ENCODE measurements at regions not wholly inside any gene's neighbourhood (a gene's known extent, or its start where the extent isn't known, plus 50 kb on each side); places are given as distances from the start of the nearest gene placed in this dataset.

DNA sequence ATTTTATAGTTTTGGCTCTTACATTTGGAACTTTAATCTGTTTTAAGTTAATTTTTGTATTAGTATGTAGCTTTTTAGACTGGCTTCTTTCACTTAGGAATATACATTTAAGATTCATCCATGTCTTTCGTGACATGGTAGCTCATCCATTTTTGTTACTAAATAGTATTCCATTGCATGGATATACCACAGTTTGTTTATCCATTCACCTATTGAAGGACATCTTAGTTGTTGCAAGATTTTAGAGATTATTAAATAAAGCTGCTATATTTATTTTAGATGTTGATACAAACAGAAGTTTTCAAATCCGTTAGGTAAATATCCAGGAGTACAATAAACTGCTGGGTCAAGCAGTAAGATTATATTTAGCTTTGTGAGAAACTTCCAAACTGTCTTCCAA is 58.0 kb upstream of the ZNF521 start:
- Histone ChIP-seq H3K4me3 (ENCODE audit: low read depth, low read length, poor library complexity, severe bottlenecking) (no peak overlapping the region), H3K27ac (ENCODE audit: low read depth, low read length, poor library complexity, severe bottlenecking) (no peak overlapping the region), H3K9me3 (ENCODE audit: low read depth, low read length, poor library complexity, severe bottlenecking) (peaks cover 3% of the 10 kb centered on the region), H3K36me3 (ENCODE audit: insufficient read depth, low read length, poor library complexity, severe bottlenecking) (no peaks in the 10 kb centered on the region), H3K27me3 (replicated peaks; ENCODE audit: insufficient read depth, low read depth, low read length, poor library complexity) (no peaks in the 10 kb centered on the region), H3K4me1 (ENCODE audit: insufficient read depth, low read length, poor library complexity, severe bottlenecking) (no peaks in the 10 kb centered on the region)
- POLR2A ChIA-PET (ENCODE audit: low non-redundant PET), result no interaction called here
- no peak for TF ChIP-seq EZH2 (IDR thresholded peaks at IDR 0.05; ENCODE audit: borderline replicate concordance, low read depth, low read length, poor library complexity, severe bottlenecking)
- TF ChIP-seq, protein P1, sequence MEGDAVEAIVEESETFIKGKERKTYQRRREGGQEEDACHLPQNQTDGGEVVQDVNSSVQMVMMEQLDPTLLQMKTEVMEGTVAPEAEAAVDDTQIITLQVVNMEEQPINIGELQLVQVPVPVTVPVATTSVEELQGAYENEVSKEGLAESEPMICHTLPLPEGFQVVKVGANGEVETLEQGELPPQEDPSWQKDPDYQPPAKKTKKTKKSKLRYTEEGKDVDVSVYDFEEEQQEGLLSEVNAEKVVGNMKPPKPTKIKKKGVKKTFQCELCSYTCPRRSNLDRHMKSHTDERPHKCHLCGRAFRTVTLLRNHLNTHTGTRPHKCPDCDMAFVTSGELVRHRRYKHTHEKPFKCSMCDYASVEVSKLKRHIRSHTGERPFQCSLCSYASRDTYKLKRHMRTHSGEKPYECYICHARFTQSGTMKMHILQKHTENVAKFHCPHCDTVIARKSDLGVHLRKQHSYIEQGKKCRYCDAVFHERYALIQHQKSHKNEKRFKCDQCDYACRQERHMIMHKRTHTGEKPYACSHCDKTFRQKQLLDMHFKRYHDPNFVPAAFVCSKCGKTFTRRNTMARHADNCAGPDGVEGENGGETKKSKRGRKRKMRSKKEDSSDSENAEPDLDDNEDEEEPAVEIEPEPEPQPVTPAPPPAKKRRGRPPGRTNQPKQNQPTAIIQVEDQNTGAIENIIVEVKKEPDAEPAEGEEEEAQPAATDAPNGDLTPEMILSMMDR (conservative IDR thresholded peaks at IDR 0.05; ENCODE audit: low read depth, low read length), result no peak
- BruUV-seq (replicated peaks), result no TSS peak
- CTCF ChIA-PET, result no interaction called here
- intact Hi-C loops (cut with micrococcal nuclease; ENCODE audit: unreplicated experiment), result no loop called here
- DNase-seq (ENCODE audit: low spot score), result no peak

DNA sequence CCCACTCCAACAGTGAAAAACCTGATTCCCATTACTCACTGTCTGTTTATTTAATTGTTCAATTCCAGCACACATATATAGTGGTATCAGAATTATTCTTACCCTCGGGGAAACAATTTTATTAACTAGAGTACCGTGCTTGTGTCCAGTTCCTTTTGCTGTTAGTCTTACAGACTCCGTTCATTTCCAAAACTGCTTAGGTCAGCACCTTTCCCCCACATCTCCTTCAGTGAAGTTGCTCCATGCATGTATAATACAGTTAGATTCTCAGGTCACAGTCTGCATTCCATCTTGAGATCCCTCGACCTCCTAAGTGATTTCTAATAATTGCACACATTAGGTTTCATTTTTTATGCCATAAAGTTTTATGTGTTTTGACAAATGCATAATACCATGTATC is 56.3 kb upstream of the ZNF521 start:
- no TSS peak for BruUV-seq (replicated peaks)
- TF ChIP-seq EZH2 (IDR thresholded peaks at IDR 0.05; ENCODE audit: borderline replicate concordance, low read depth, low read length, poor library complexity, severe bottlenecking), result no peak
- TF ChIP-seq, protein P1 (conservative IDR thresholded peaks at IDR 0.05; ENCODE audit: low read depth, low read length), result no peak
- Histone ChIP-seq H3K36me3 (ENCODE audit: insufficient read depth, low read length, poor library complexity, severe bottlenecking) (no peaks in the 10 kb centered on the region), H3K27me3 (replicated peaks; ENCODE audit: insufficient read depth, low read depth, low read length, poor library complexity) (no peaks in the 10 kb centered on the region), H3K27ac (ENCODE audit: low read depth, low read length, poor library complexity, severe bottlenecking) (no peak overlapping the region), H3K4me1 (ENCODE audit: insufficient read depth, low read length, poor library complexity, severe bottlenecking) (no peaks in the 10 kb centered on the region), H3K9me3 (ENCODE audit: low read depth, low read length, poor library complexity, severe bottlenecking) (peaks cover 3% of the 10 kb centered on the region), H3K4me3 (ENCODE audit: low read depth, low read length, poor library complexity, severe bottlenecking) (no peak overlapping the region)
- intact Hi-C loops (cut with micrococcal nuclease; ENCODE audit: unreplicated experiment), result no loop called here
- no peak for DNase-seq (ENCODE audit: low spot score)
- ChIA-PET POLR2A (ENCODE audit: low non-redundant PET) (no interaction called here), CTCF (no interaction called here)

Measured in A673 (cell line).